Hepatocyte (in vitro differentiated cells): ENCODE measurements at regions not wholly inside any gene's neighbourhood (a gene's known extent, or its start where the extent isn't known, plus 50 kb on each side); places are given as distances from the start of the nearest gene placed in this dataset.

Experiments used
- DNase-seq: peaks from one replicate; pipeline ENCODE4 v3.0.0-alpha.2; 2016; ENCODE audit warnings: low spot score
- H2AFZ ChIP-seq: fragments of 200-600 bp; sonication (generic); 2 replicates; pipeline ENCODE4 v1.6.0; 2016; ENCODE audit warnings: antibody characterized with exemption, mild to moderate bottlenecking
- H3K27ac ChIP-seq: fragments of 200-600 bp; sonication (generic); 2 replicates; pipeline ENCODE4 v1.5.1; 2016; ENCODE audit warnings: mild to moderate bottlenecking
- H3K27me3 ChIP-seq: fragments of 200-600 bp; sonication (generic); 2 replicates; pipeline ENCODE4 v1.6.1; 2016
- H3K36me3 ChIP-seq: fragments of 200-600 bp; sonication (generic); replicated peaks from 2 replicates; pipeline ENCODE4 v1.5.1; 2016; ENCODE audit warnings: low read depth; ENCODE audit not compliant: insufficient read depth
- H3K4me1 ChIP-seq: fragments of 200-600 bp; sonication (generic); 2 replicates; pipeline ENCODE4 v1.5.1; 2016; ENCODE audit warnings: mild to moderate bottlenecking, moderate library complexity; ENCODE audit not compliant: insufficient read depth
- H3K4me2 ChIP-seq: fragments of 200-600 bp; sonication (generic); 2 replicates; pipeline ENCODE4 v1.6.0; 2016
- H3K4me3 ChIP-seq: fragments of 200-600 bp; sonication (generic); 2 replicates; pipeline ENCODE4 v1.5.1; 2016; ENCODE audit warnings: mild to moderate bottlenecking
- H3K79me2 ChIP-seq: fragments of 200-600 bp; sonication (generic); 2 replicates; pipeline ENCODE4 v1.6.0; 2017; ENCODE audit warnings: mild to moderate bottlenecking
- H3K9me2 ChIP-seq: fragments of 200-600 bp; sonication (generic); replicated peaks from 2 replicates; pipeline ENCODE4 v1.6.0; 2017; ENCODE audit warnings: mild to moderate bottlenecking; ENCODE audit not compliant: insufficient read depth
- H3K9me3 ChIP-seq: fragments of 200-600 bp; sonication (generic); 2 replicates; pipeline ENCODE4 v1.5.1; 2016; ENCODE audit warnings: low read depth, mild to moderate bottlenecking
- H4K20me1 ChIP-seq: fragments of 200-600 bp; sonication (generic); 2 replicates; pipeline ENCODE4 v1.6.0; 2016; ENCODE audit warnings: mild to moderate bottlenecking; ENCODE audit not compliant: insufficient read depth, poor library complexity, severe bottlenecking
- EZH2 ChIP-seq: fragments of 200-600 bp; sonication (generic); IDR thresholded peaks from 2 replicates; pipeline ENCODE4 v1.6.1; 2016; ENCODE audit warnings: antibody characterized with exemption, mild to moderate bottlenecking, borderline replicate concordance
- EZH2phosphoT487 ChIP-seq: fragments of 200-600 bp; sonication (generic); IDR thresholded peaks from one replicate; pipeline ENCODE4 v1.6.1; 2018; ENCODE audit warnings: antibody characterized with exemption, mild to moderate bottlenecking, low read depth, moderate library complexity; ENCODE audit not compliant: unreplicated experiment, severe bottlenecking
- WGBS: methylation state at CpG from one replicate; pipeline ENCODE4 v1.1.6; 2016; ENCODE audit warnings: low lambda C conversion rate; ENCODE audit errors: missing lambda C conversion rate; 5-methylcytosine and 5-hydroxymethylcytosine counted together
- TF ChIP-seq, protein P1 (sequence below): fragments of 200-600 bp; sonication (generic); IDR thresholded peaks from 2 replicates; pipeline ENCODE4 v1.5.1; 2016; ENCODE audit warnings: antibody characterized with exemption, mild to moderate bottlenecking; ENCODE audit not compliant: poor library complexity

DNA sequence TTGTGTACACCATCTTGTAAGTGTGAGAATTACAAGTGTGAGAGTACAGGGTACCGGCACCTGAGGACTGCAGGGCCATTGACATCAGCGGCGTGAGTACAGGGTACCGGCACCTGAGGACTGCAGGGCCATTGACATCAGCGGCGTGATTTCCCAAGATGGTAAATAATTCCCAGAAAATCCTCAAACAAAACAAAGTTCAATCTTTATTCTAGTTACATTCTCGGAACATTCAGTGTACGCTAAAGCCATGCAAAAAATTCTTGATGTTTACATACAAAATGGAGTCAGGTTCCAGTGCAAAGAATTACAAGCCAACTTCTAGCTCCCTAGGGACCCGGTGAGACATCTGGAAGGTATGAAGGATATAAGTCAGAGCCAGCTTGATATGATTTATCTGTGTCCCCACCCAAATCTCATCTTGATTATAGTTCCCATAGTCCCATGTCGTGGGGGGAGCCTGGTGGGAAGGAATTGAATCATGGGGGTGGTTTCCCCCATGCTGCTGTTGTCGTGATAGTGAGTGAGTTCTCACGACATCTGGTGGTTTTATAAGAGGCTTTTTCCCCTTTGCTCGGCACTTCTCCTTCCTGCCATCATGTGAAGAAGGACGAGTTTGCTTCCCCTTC is 172.7 kb downstream of the TTLL2 start:
- Histone ChIP-seq H3K79me2 (no peaks in the 10 kb centered on the region), H3K4me3 (no peak overlapping the region), H3K9me2 (no peaks in the 10 kb centered on the region), H4K20me1 (no peaks in the 10 kb centered on the region), H3K4me1 (peaks cover 23% of the 10 kb centered on the region), H3K9me3 (no peaks in the 10 kb centered on the region), H3K27ac (peak overlapping the region; percentile 47), H3K36me3 (no peaks in the 10 kb centered on the region), H3K27me3 (no peaks in the 10 kb centered on the region), H2AFZ (no peak overlapping the region), H3K4me2 (no peak overlapping the region)
- WGBS: 73% methylated on average over 14 of the region's 14 CpGs
- no peak for DNase-seq
- TF ChIP-seq, protein P1, sequence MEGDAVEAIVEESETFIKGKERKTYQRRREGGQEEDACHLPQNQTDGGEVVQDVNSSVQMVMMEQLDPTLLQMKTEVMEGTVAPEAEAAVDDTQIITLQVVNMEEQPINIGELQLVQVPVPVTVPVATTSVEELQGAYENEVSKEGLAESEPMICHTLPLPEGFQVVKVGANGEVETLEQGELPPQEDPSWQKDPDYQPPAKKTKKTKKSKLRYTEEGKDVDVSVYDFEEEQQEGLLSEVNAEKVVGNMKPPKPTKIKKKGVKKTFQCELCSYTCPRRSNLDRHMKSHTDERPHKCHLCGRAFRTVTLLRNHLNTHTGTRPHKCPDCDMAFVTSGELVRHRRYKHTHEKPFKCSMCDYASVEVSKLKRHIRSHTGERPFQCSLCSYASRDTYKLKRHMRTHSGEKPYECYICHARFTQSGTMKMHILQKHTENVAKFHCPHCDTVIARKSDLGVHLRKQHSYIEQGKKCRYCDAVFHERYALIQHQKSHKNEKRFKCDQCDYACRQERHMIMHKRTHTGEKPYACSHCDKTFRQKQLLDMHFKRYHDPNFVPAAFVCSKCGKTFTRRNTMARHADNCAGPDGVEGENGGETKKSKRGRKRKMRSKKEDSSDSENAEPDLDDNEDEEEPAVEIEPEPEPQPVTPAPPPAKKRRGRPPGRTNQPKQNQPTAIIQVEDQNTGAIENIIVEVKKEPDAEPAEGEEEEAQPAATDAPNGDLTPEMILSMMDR: no peak
- TF ChIP-seq EZH2phosphoT487 (no peak), EZH2 (no peak)

DNA sequence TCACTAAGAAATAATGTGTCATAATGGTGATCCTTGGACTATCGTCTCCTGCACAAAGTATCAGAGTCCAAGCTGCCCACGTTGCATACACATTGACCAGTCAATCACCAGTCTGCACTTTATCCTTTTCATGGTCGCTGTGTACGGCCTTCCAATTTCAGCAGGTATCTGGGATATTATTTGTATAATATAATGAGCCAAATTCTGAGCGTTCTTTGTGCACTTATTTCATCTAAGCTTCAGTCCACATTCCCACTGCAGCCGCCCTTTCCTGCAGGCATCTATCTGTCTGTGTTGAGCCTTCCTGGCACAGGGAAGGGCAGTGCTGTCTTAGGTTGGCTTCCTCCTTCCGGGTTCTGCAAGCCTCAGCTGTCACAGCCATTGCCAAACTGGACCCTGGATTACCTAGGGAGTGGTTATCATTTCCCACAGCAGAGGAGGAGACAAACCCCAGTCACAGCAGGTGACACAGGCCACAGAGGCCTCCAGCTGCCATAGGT is 174.3 kb downstream of the TTLL2 start:
- H3K27me3 ChIP-seq: no peaks in the 10 kb centered on the region
- H3K9me3 ChIP-seq: no peaks in the 10 kb centered on the region
- no peaks in the 10 kb centered on the region for H3K36me3 ChIP-seq
- H3K27ac ChIP-seq: peak overlapping the region; percentile 69
- no peak overlapping the region for H2AFZ ChIP-seq
- no peaks in the 10 kb centered on the region for H4K20me1 ChIP-seq
- no peaks in the 10 kb centered on the region for H3K9me2 ChIP-seq
- 76% methylated on average over 7 of the region's 7 CpGs for WGBS
- TF ChIP-seq EZH2phosphoT487 (no peak), EZH2 (no peak)
- TF ChIP-seq, protein P1: no peak
- H3K4me2 ChIP-seq: no peak overlapping the region
- H3K79me2 ChIP-seq: no peaks in the 10 kb centered on the region
- no peak overlapping the region for H3K4me3 ChIP-seq
- peaks cover 19% of the 10 kb centered on the region for H3K4me1 ChIP-seq
- DNase-seq: peak; percentile 35

DNA sequence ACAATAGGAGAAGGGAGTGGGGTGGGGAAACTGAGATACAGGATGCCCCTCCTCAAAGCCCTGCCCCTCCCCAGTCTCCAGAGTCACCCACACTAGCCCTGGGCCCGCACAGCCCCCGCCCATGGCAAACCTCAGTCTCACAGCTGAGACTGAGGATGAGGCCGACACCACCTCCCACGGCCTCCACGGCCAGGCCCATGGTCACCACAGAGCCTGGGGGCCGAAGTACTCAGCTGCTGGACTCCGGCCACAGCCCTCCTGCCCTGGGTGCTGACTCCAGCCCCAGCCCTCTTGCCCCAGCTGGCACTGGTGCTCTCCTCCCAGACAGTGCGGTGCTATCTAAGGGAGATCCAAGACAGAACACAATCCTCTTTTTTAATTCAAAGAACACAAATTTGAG is 176.1 kb downstream of the TTLL2 start:
- H3K4me2 ChIP-seq: no peak overlapping the region
- no peak overlapping the region for H3K27ac ChIP-seq
- no peak overlapping the region for H2AFZ ChIP-seq
- TF ChIP-seq, protein P1: no peak
- no peak for TF ChIP-seq EZH2
- no peaks in the 10 kb centered on the region for H3K9me3 ChIP-seq
- H3K36me3 ChIP-seq: no peaks in the 10 kb centered on the region
- H3K4me3 ChIP-seq: no peak overlapping the region
- no peaks in the 10 kb centered on the region for H3K9me2 ChIP-seq
- peaks cover 13% of the 10 kb centered on the region for H3K4me1 ChIP-seq
- 96% methylated on average over 6 of the region's 8 CpGs for WGBS
- no peaks in the 10 kb centered on the region for H4K20me1 ChIP-seq
- H3K27me3 ChIP-seq: no peaks in the 10 kb centered on the region
- H3K79me2 ChIP-seq: no peaks in the 10 kb centered on the region
- no peak for DNase-seq
